Neural cell (in vitro differentiated cells): ENCODE measurements at regions not wholly inside any gene's neighbourhood (a gene's known extent, or its start where the extent isn't known, plus 50 kb on each side); places are given as distances from the start of the nearest gene placed in this dataset.

Experiments
- H2AFZ ChIP-seq: fragments of 200-600, 300-800 bp; sonication (generic), shearing (Covaris generic); 2 replicates; pipeline ENCODE4 v1.6.0; 2014; ENCODE audit warnings: low read depth, mild to moderate bottlenecking, antibody characterized with exemption, low read length, moderate library complexity
- H3F3A ChIP-seq: fragments of 200-600 bp; shearing (Covaris generic); 2 replicates; pipeline ENCODE4 v1.6.1; 2016; ENCODE audit warnings: mild to moderate bottlenecking, moderate library complexity, mixed read lengths, antibody characterized with exemption, low read length; ENCODE audit not compliant: insufficient read depth, poor library complexity, severe bottlenecking
- H3K27ac ChIP-seq: fragments of 200-600, 300-800 bp; sonication (generic), shearing (Covaris generic); 2 replicates; pipeline ENCODE4 v1.5.1; 2014; ENCODE audit warnings: mild to moderate bottlenecking, low read length, moderate library complexity
- H3K27me3 ChIP-seq: fragments of 300-800, 200-600 bp; sonication (generic), shearing (Covaris generic); 2 replicates; pipeline ENCODE4 v1.6.0; 2014; ENCODE audit warnings: mild to moderate bottlenecking, low read depth, low read length, moderate library complexity; ENCODE audit not compliant: insufficient read depth
- H3K36me3 ChIP-seq: fragments of 300-800, 200-600 bp; sonication (generic), shearing (Covaris generic); 2 replicates; pipeline ENCODE4 v1.5.1; 2014; ENCODE audit warnings: mild to moderate bottlenecking, antibody characterized with exemption, low read length, moderate library complexity; ENCODE audit not compliant: insufficient read depth
- H3K4me2 ChIP-seq: fragments of 300-800, 200-600 bp; sonication (generic), shearing (Covaris generic); 2 replicates; pipeline ENCODE4 v1.6.0; 2014; ENCODE audit warnings: mild to moderate bottlenecking, low read length
- H3K4me3 ChIP-seq: fragments of 300-800, 200-600 bp; sonication (generic), shearing (Covaris generic); 2 replicates; pipeline ENCODE4 v1.5.1; 2014; ENCODE audit warnings: mild to moderate bottlenecking, low read length, moderate library complexity
- H3K79me2 ChIP-seq: fragments of 200-600 bp; shearing (Covaris generic); replicated peaks from 2 replicates; pipeline ENCODE4 v1.6.0; 2014; ENCODE audit warnings: mild to moderate bottlenecking, low read length, moderate library complexity; ENCODE audit not compliant: insufficient read depth
- H3K9ac ChIP-seq: fragments of 300-800, 200-600 bp; sonication (generic), shearing (Covaris generic); 2 replicates; pipeline ENCODE4 v1.6.1; 2016; ENCODE audit warnings: mild to moderate bottlenecking, low read length, mixed read lengths
- H3K9me2 ChIP-seq: fragments of 200-600 bp; shearing (Covaris generic); 2 replicates; pipeline ENCODE4 v1.6.1; 2016; ENCODE audit warnings: mild to moderate bottlenecking, low read length, mixed read lengths; ENCODE audit not compliant: insufficient read depth
- H3K9me3 ChIP-seq: fragments of 200-600, 300-800 bp; sonication (generic), shearing (Covaris generic); 2 replicates; pipeline ENCODE4 v1.6.1; 2016; ENCODE audit warnings: mild to moderate bottlenecking, mixed run types, low read length, moderate library complexity, mixed read lengths
- H4K20me1 ChIP-seq: fragments of 200-600 bp; shearing (Covaris generic); 2 replicates; pipeline ENCODE4 v1.6.1; 2016; ENCODE audit warnings: mild to moderate bottlenecking, mixed run types; ENCODE audit not compliant: insufficient read depth
- EP300 ChIP-seq: fragments of 450-650 bp; conservative IDR thresholded peaks from 2 replicates; pipeline ENCODE4 v1.6.1; 2014; ENCODE audit warnings: antibody characterized with exemption, mild to moderate bottlenecking, moderate library complexity; ENCODE audit not compliant: poor library complexity, severe bottlenecking
- EZH2 ChIP-seq: fragments of 200-600, 300-800 bp; shearing (Covaris generic), sonication (generic); IDR thresholded peaks from 2 replicates; pipeline ENCODE4 v1.6.1; 2014; ENCODE audit warnings: antibody characterized with exemption, low read length, borderline replicate concordance, mild to moderate bottlenecking; ENCODE audit not compliant: insufficient read depth, poor library complexity, severe bottlenecking
- MXI1 ChIP-seq: fragments of 450-650 bp; conservative IDR thresholded peaks from 2 replicates; pipeline ENCODE4 v1.6.1; 2014; ENCODE audit warnings: antibody characterized with exemption, mild to moderate bottlenecking; ENCODE audit not compliant: poor library complexity, severe bottlenecking
- POLR2AphosphoS5 ChIP-seq: IDR thresholded peaks from 2 replicates; pipeline ENCODE4 v1.6.1; 2012
- RAD21 ChIP-seq: fragments of 450-650 bp; conservative IDR thresholded peaks from 2 replicates; pipeline ENCODE4 v1.6.1; 2014; ENCODE audit warnings: antibody characterized with exemption, mild to moderate bottlenecking, moderate library complexity
- SMC3 ChIP-seq: fragments of 450-650 bp; conservative IDR thresholded peaks from 2 replicates; pipeline ENCODE4 v1.6.1; 2014; ENCODE audit warnings: antibody characterized with exemption, mild to moderate bottlenecking, moderate library complexity; ENCODE audit not compliant: poor library complexity
- TAF1 ChIP-seq: IDR thresholded peaks from 2 replicates; pipeline ENCODE4 v1.6.1; 2012; ENCODE audit warnings: low read depth
- TF ChIP-seq, protein P1 (sequence below): fragments of 450-650 bp; IDR thresholded peaks from 2 replicates; pipeline ENCODE4 v1.5.1; 2014; ENCODE audit warnings: antibody characterized with exemption, mild to moderate bottlenecking, moderate library complexity; ENCODE audit not compliant: poor library complexity, severe bottlenecking
- TF ChIP-seq, protein P2 (sequence below): IDR thresholded peaks from 2 replicates; pipeline ENCODE4 v1.6.1; 2012; ENCODE audit warnings: borderline replicate concordance

DNA sequence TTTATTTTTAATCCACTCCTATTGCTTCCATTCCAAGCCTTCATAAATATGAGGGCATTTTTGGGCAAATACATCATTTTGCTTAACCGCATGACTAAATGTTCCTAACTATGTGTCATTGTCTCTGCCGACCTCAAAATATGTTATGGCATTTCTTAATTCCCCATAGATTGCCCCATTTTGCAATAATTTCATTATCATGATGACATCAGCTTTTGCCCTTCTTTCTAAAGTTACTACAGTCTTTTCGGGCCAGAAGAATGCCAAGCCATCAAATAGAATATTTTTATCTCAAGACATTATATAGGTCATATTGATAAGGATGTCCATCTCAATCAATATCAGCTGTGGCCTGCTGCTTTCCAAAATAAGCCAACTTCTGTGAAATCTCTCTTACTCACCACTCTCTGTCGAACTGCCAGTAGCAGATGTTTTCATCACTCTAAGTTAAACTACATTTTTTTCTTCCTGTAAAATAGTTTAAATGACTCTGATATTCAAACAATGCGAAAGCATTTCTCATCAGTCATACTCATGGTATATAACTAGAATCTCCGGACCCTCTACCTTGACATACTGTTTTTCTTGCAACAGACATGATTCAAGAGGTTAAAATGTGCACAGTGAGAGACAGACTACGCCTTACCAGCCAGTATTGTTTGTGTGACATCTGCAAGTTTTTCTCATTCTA lies 1254.6 kb upstream of the CELF2 start:
- H3K27me3 ChIP-seq, result no peaks in the 10 kb centered on the region
- H4K20me1 ChIP-seq, result no peaks in the 10 kb centered on the region
- no peaks in the 10 kb centered on the region for H3K9me3 ChIP-seq
- no peak overlapping the region for H3K9ac ChIP-seq
- H3K4me3 ChIP-seq, result no peak overlapping the region
- no peaks in the 10 kb centered on the region for H3F3A ChIP-seq
- H3K36me3 ChIP-seq, result no peaks in the 10 kb centered on the region
- H3K79me2 ChIP-seq, result no peaks in the 10 kb centered on the region
- H3K27ac ChIP-seq, result no peak overlapping the region
- no peaks in the 10 kb centered on the region for H3K9me2 ChIP-seq
- no peak overlapping the region for H3K4me2 ChIP-seq
- TF ChIP-seq SMC3 (no peak), TAF1 (no peak), EZH2 (no peak), MXI1 (no peak), POLR2AphosphoS5 (no peak), RAD21 (no peak), EP300 (no peak)
- TF ChIP-seq, protein P1, sequence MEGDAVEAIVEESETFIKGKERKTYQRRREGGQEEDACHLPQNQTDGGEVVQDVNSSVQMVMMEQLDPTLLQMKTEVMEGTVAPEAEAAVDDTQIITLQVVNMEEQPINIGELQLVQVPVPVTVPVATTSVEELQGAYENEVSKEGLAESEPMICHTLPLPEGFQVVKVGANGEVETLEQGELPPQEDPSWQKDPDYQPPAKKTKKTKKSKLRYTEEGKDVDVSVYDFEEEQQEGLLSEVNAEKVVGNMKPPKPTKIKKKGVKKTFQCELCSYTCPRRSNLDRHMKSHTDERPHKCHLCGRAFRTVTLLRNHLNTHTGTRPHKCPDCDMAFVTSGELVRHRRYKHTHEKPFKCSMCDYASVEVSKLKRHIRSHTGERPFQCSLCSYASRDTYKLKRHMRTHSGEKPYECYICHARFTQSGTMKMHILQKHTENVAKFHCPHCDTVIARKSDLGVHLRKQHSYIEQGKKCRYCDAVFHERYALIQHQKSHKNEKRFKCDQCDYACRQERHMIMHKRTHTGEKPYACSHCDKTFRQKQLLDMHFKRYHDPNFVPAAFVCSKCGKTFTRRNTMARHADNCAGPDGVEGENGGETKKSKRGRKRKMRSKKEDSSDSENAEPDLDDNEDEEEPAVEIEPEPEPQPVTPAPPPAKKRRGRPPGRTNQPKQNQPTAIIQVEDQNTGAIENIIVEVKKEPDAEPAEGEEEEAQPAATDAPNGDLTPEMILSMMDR, result no peak
- TF ChIP-seq, protein P2, sequence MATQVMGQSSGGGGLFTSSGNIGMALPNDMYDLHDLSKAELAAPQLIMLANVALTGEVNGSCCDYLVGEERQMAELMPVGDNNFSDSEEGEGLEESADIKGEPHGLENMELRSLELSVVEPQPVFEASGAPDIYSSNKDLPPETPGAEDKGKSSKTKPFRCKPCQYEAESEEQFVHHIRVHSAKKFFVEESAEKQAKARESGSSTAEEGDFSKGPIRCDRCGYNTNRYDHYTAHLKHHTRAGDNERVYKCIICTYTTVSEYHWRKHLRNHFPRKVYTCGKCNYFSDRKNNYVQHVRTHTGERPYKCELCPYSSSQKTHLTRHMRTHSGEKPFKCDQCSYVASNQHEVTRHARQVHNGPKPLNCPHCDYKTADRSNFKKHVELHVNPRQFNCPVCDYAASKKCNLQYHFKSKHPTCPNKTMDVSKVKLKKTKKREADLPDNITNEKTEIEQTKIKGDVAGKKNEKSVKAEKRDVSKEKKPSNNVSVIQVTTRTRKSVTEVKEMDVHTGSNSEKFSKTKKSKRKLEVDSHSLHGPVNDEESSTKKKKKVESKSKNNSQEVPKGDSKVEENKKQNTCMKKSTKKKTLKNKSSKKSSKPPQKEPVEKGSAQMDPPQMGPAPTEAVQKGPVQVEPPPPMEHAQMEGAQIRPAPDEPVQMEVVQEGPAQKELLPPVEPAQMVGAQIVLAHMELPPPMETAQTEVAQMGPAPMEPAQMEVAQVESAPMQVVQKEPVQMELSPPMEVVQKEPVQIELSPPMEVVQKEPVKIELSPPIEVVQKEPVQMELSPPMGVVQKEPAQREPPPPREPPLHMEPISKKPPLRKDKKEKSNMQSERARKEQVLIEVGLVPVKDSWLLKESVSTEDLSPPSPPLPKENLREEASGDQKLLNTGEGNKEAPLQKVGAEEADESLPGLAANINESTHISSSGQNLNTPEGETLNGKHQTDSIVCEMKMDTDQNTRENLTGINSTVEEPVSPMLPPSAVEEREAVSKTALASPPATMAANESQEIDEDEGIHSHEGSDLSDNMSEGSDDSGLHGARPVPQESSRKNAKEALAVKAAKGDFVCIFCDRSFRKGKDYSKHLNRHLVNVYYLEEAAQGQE, result no peak
- no peak overlapping the region for H2AFZ ChIP-seq

DNA sequence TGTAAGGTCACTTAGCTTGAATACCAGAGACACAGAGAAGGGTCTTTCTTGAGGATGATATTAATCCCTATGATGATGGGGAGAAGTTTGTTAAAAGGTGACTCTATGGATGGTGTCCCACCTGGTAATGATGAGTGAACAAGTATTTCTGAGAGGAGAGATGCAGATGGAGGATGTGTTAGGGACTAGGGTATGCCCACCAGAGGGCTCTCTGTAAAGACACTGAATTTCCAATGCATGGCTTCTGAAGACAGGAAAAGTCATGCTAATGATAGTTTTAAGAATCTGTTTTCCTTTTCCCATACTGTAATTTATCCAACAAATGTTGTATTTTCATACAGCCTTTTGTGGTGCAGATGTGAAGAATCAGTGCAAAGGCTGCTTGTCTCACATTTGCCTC lies 1250.9 kb upstream of the CELF2 start:
- H3K9ac ChIP-seq, result no peak overlapping the region
- no peak overlapping the region for H3K4me2 ChIP-seq
- no peak overlapping the region for H3K27ac ChIP-seq
- no peak overlapping the region for H3K4me3 ChIP-seq
- no peaks in the 10 kb centered on the region for H3K9me3 ChIP-seq
- no peaks in the 10 kb centered on the region for H3F3A ChIP-seq
- H3K27me3 ChIP-seq, result no peaks in the 10 kb centered on the region
- no peaks in the 10 kb centered on the region for H3K79me2 ChIP-seq
- H2AFZ ChIP-seq, result no peak overlapping the region
- H3K9me2 ChIP-seq, result no peaks in the 10 kb centered on the region
- no peak for TF ChIP-seq EZH2
- TF ChIP-seq MXI1, result no peak
- TF ChIP-seq EP300, result no peak
- TF ChIP-seq, protein P1, result no peak
- TF ChIP-seq RAD21, result no peak
- no peak for TF ChIP-seq TAF1
- TF ChIP-seq POLR2AphosphoS5, result no peak
- no peak for TF ChIP-seq SMC3
- TF ChIP-seq, protein P2, result no peak
- no peaks in the 10 kb centered on the region for H3K36me3 ChIP-seq
- no peaks in the 10 kb centered on the region for H4K20me1 ChIP-seq
